ENCODE measurements at regions not wholly inside any gene's neighbourhood (a gene's known extent, or its start where the extent isn't known, plus 50 kb on each side); places are given as distances from the start of the nearest gene placed in this dataset.

DNA sequence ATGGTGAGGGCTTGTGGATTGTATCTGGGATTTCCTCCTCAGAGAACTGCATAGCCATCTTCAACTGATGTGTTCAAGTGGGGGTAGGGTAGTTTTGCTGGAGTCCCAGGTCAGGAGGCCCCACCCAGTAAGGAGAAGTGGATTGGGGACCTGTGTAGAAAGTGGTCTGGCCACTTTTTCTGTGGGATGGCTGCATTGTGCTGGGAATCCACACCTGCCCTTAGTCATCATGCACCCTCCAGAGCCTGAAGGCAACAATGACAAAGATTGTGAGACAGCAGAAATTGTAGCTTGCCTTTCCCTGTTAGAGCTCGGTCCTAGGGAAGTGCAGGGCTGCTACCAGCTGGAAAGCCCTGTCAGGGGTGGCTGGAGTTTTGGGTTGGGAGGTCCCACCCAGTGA, 255.4 kb downstream of the NDFIP2 start:
- TF ChIP-seq, protein P1, sequence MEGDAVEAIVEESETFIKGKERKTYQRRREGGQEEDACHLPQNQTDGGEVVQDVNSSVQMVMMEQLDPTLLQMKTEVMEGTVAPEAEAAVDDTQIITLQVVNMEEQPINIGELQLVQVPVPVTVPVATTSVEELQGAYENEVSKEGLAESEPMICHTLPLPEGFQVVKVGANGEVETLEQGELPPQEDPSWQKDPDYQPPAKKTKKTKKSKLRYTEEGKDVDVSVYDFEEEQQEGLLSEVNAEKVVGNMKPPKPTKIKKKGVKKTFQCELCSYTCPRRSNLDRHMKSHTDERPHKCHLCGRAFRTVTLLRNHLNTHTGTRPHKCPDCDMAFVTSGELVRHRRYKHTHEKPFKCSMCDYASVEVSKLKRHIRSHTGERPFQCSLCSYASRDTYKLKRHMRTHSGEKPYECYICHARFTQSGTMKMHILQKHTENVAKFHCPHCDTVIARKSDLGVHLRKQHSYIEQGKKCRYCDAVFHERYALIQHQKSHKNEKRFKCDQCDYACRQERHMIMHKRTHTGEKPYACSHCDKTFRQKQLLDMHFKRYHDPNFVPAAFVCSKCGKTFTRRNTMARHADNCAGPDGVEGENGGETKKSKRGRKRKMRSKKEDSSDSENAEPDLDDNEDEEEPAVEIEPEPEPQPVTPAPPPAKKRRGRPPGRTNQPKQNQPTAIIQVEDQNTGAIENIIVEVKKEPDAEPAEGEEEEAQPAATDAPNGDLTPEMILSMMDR (IDR thresholded peaks at IDR 0.05) = no peak
- TF ChIP-seq, protein P2, sequence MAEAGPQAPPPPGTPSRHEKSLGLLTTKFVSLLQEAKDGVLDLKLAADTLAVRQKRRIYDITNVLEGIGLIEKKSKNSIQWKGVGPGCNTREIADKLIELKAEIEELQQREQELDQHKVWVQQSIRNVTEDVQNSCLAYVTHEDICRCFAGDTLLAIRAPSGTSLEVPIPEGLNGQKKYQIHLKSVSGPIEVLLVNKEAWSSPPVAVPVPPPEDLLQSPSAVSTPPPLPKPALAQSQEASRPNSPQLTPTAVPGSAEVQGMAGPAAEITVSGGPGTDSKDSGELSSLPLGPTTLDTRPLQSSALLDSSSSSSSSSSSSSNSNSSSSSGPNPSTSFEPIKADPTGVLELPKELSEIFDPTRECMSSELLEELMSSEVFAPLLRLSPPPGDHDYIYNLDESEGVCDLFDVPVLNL (CRISPR knock-in tag; IDR thresholded peaks at IDR 0.05; ENCODE audit: borderline replicate concordance, low read depth) = no peak
- TF ChIP-seq RELA (CRISPR knock-in tag; IDR thresholded peaks at IDR 0.05; ENCODE audit: borderline replicate concordance) (no peak), NR3C1 (CRISPR knock-in tag; conservative IDR thresholded peaks at IDR 0.05; ENCODE audit: low read depth) (no peak), SP1 (CRISPR knock-in tag; conservative IDR thresholded peaks at IDR 0.05) (no peak), GABPB1 (CRISPR knock-in tag; IDR thresholded peaks at IDR 0.05) (no peak), CBFB (CRISPR knock-in tag; IDR thresholded peaks at IDR 0.05; ENCODE audit: low read depth) (no peak)
- TF ChIP-seq, protein P3, sequence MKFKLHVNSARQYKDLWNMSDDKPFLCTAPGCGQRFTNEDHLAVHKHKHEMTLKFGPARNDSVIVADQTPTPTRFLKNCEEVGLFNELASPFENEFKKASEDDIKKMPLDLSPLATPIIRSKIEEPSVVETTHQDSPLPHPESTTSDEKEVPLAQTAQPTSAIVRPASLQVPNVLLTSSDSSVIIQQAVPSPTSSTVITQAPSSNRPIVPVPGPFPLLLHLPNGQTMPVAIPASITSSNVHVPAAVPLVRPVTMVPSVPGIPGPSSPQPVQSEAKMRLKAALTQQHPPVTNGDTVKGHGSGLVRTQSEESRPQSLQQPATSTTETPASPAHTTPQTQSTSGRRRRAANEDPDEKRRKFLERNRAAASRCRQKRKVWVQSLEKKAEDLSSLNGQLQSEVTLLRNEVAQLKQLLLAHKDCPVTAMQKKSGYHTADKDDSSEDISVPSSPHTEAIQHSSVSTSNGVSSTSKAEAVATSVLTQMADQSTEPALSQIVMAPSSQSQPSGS (CRISPR knock-in tag; IDR thresholded peaks at IDR 0.05; ENCODE audit: borderline replicate concordance, low read depth) = no peak
- TF ChIP-seq, protein P4, sequence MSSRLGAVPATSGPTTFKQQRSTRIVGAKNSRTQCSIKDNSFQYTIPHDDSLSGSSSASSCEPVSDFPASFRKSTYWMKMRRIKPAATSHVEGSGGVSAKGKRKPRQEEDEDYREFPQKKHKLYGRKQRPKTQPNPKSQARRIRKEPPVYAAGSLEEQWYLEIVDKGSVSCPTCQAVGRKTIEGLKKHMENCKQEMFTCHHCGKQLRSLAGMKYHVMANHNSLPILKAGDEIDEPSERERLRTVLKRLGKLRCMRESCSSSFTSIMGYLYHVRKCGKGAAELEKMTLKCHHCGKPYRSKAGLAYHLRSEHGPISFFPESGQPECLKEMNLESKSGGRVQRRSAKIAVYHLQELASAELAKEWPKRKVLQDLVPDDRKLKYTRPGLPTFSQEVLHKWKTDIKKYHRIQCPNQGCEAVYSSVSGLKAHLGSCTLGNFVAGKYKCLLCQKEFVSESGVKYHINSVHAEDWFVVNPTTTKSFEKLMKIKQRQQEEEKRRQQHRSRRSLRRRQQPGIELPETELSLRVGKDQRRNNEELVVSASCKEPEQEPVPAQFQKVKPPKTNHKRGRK (CRISPR knock-in tag; IDR thresholded peaks at IDR 0.05; ENCODE audit: borderline replicate concordance) = no peak
- TF ChIP-seq, protein P5, sequence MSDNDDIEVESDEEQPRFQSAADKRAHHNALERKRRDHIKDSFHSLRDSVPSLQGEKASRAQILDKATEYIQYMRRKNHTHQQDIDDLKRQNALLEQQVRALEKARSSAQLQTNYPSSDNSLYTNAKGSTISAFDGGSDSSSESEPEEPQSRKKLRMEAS (CRISPR knock-in tag; IDR thresholded peaks at IDR 0.05) = no peak
